OCI-LY3 (cell line): ENCODE measurements at regions not wholly inside any gene's neighbourhood (a gene's known extent, or its start where the extent isn't known, plus 50 kb on each side); places are given as distances from the start of the nearest gene placed in this dataset.

ENCODE experiments used
- CTCF ChIP-seq: fragments of 200-600, 300-600 bp; sonication (generic); IDR thresholded peaks from 2 replicates; pipeline ENCODE4 v1.5.1; 2014; ENCODE audit warnings: antibody characterized with exemption, low read length, low read depth
- EZH2phosphoT487 ChIP-seq: fragments of 200-600 bp; shearing (Covaris generic); IDR thresholded peaks from 2 replicates; pipeline ENCODE4 v1.6.1; 2018; ENCODE audit warnings: antibody characterized with exemption, mixed run types, low read depth

GRCh38 chr3:18529631-18530030, 104.5 kb upstream of the SATB1 start:
- TF ChIP-seq CTCF = no peak
- TF ChIP-seq EZH2phosphoT487 = no peak
